Ishikawa (cell line): ENCODE measurements at regions not wholly inside any gene's neighbourhood (a gene's known extent, or its start where the extent isn't known, plus 50 kb on each side); places are given as distances from the start of the nearest gene placed in this dataset.

ENCODE experiments used
- CEBPB ChIP-seq: IDR thresholded peaks from 2 replicates; pipeline ENCODE4 v1.6.1; 2012
- CREB1 ChIP-seq: IDR thresholded peaks from 2 replicates; pipeline ENCODE4 v1.6.1; 2012; ENCODE audit warnings: low read depth
- EGR1 ChIP-seq: IDR thresholded peaks from 2 replicates; pipeline ENCODE4 v1.6.1; 2012
- EP300 ChIP-seq: IDR thresholded peaks from 2 replicates; pipeline ENCODE4 v1.6.1; 2012; ENCODE audit warnings: borderline replicate concordance
- FOXM1 ChIP-seq: IDR thresholded peaks from 2 replicates; pipeline ENCODE4 v1.6.1; 2012; ENCODE audit warnings: low read depth, borderline replicate concordance
- MAX ChIP-seq: IDR thresholded peaks from 2 replicates; pipeline ENCODE4 v1.6.1; 2012
- NFIC ChIP-seq: IDR thresholded peaks from 2 replicates; pipeline ENCODE4 v1.6.1; 2012
- RAD21 ChIP-seq: IDR thresholded peaks from 2 replicates; pipeline ENCODE4 v1.6.1; 2012; ENCODE audit warnings: low read depth
- REST ChIP-seq: IDR thresholded peaks from 2 replicates; pipeline ENCODE4 v1.6.1; 2012; ENCODE audit warnings: low read depth, mild to moderate bottlenecking
- TAF1 ChIP-seq: IDR thresholded peaks from 2 replicates; pipeline ENCODE4 v1.6.1; 2012; ENCODE audit warnings: low read depth, mild to moderate bottlenecking
- TCF12 ChIP-seq: IDR thresholded peaks from 2 replicates; pipeline ENCODE4 v1.6.1; 2012; ENCODE audit warnings: low read depth
- TEAD4 ChIP-seq: IDR thresholded peaks from 2 replicates; pipeline ENCODE4 v1.6.1; 2012
- USF1 ChIP-seq: IDR thresholded peaks from 2 replicates; pipeline ENCODE4 v1.6.1; 2012
- YY1 ChIP-seq: IDR thresholded peaks from 2 replicates; pipeline ENCODE4 v1.6.1; 2012; ENCODE audit warnings: low read depth
- ZBTB7A ChIP-seq: IDR thresholded peaks from 2 replicates; pipeline ENCODE4 v1.6.1; 2012; ENCODE audit warnings: low read depth

DNA sequence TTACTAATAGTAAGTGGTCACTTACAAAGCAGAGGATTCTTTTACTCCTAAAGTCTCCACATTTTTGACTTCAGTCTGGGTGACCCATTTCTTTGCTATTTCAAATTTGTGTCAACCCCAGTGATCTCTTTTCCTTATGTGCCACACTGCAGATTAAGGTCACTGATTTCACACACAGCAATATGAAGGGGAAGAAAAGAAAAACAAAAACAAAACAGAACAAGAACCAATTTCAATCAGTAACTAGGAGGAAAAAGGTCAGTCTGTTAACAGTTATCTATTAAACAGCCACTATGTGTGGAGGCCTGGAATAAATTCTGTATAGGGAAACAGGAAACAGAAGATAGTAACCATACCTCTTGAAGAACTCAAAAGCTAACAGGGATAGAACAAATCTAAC lies 72.0 kb upstream of the ACVR2A start:
- no peak for TF ChIP-seq CEBPB
- no peak for TF ChIP-seq CREB1
- TF ChIP-seq ZBTB7A, result no peak
- no peak for TF ChIP-seq TCF12
- no peak for TF ChIP-seq FOXM1
- no peak for TF ChIP-seq EP300
- TF ChIP-seq REST, result no peak
- no peak for TF ChIP-seq YY1
- no peak for TF ChIP-seq TEAD4

DNA sequence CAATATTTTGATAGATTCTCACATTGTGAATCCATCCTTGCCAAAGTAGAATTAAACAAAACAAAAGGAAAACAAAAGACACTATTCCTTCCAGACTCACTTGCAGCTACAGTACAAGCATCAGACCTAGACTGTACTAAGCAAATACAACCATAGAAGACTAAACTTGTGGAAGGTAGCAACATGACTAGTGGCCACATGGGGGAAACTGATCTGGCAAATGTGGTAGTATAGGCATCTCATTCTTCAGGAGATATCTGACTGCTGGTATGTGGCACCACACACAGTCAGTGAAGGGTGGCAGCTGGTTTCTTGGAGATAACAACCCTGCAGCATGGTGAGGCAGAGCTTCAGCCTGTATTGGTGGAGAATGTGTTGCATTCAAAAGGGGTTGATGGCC lies 81.0 kb upstream of the ACVR2A start:
- TF ChIP-seq CEBPB, result no peak
- TF ChIP-seq FOXM1, result no peak
- no peak for TF ChIP-seq USF1
- no peak for TF ChIP-seq TAF1
- TF ChIP-seq REST, result no peak
- TF ChIP-seq EP300, result no peak
- TF ChIP-seq RAD21, result no peak
- no peak for TF ChIP-seq YY1
- no peak for TF ChIP-seq TCF12
- no peak for TF ChIP-seq EGR1
- TF ChIP-seq CREB1, result no peak
- TF ChIP-seq MAX, result no peak
- no peak for TF ChIP-seq TEAD4
- TF ChIP-seq ZBTB7A, result no peak
- TF ChIP-seq NFIC, result no peak

GRCh38 chr2:147760984-147761383 lies 83.8 kb upstream of the ACVR2A start:
- TF ChIP-seq RAD21 (no peak), ZBTB7A (no peak), USF1 (no peak), CEBPB (no peak), EGR1 (no peak), REST (no peak), MAX (no peak), CREB1 (no peak), NFIC (no peak), TAF1 (no peak), TCF12 (no peak), TEAD4 (no peak), YY1 (no peak), FOXM1 (no peak), EP300 (no peak)

- no peak for TF ChIP-seq TCF12
- no peak for TF ChIP-seq CEBPB
- no peak for TF ChIP-seq TEAD4
- TF ChIP-seq NFIC, result no peak
- TF ChIP-seq ZBTB7A, result no peak
- TF ChIP-seq REST, result no peak
- no peak for TF ChIP-seq MAX
- TF ChIP-seq RAD21, result no peak
- no peak for TF ChIP-seq YY1
- no peak for TF ChIP-seq EGR1
- no peak for TF ChIP-seq EP300
- no peak for TF ChIP-seq TAF1
- TF ChIP-seq FOXM1, result no peak
- no peak for TF ChIP-seq USF1
- no peak for TF ChIP-seq CREB1
Observed at GRCh38 chr2:147759536-147759935, 85.3 kb upstream of the ACVR2A start.
